K562 (cell line): ENCODE measurements at regions not wholly inside any gene's neighbourhood (a gene's known extent, or its start where the extent isn't known, plus 50 kb on each side); places are given as distances from the start of the nearest gene placed in this dataset.

Experiments used
- ATAC-seq: fragments of 200-7000 bp; cut with Tn5 transposase; 3 replicates; pipeline ENCODE4 v1.9.1; 2020; ENCODE audit warnings: moderate library complexity
- BruUV-seq: library from RNA; stranded (reverse); fragments of 400-500 nt; replicated peaks from 2 replicates; lab custom pipeline; 2021; lab: Mats Ljungman, UMichigan
- CTCF ChIA-PET: fragments of 300-600 bp; formaldehyde crosslinking; extraction: SDS; loops from one replicate; lab custom pipeline; 2021; ENCODE audit warnings: low intra/inter-chr PET ratio; lab: Yijun Ruan, JAX
- POLR2A ChIA-PET: fragments of 300-600, 350-650 bp; sonication (Branson Sonifier 250); formaldehyde crosslinking; extraction: SDS; loops from one replicate; lab custom pipeline; 2021; ENCODE audit warnings: antibody characterized with exemption, inconsistent platforms; lab: Yijun Ruan, JAX
- DNase-seq, 4 experiments: peaks; one replicate each; pipeline versions ENCODE4 v3.0.0 to v3.0.0-alpha.2; 2011 to 2018; ENCODE audit warnings: low spot score in 3 of 4, mixed read lengths in 3 of 4; ENCODE audit errors: extremely low read depth in 1 of 4
- FAIRE-seq: peaks from 2 replicates; lab custom pipeline; 2011; peaks lifted over from hg19 to GRCh38; lab: Jason Lieb, UNC
- H2AFZ ChIP-seq: 2 replicates; pipeline ENCODE4 v1.6.0; 2011; ENCODE audit warnings: low read depth, low read length, control low read depth, inconsistent platforms
- H3K27ac ChIP-seq: fragments of 200-600 bp; 3 replicates; pipeline ENCODE4 v1.8.0; 2011; ENCODE audit warnings: low read depth, mild to moderate bottlenecking, control low read depth, inconsistent platforms, low read length, moderate library complexity, mixed read lengths; ENCODE audit errors: extremely low read depth
- H3K27me3 ChIP-seq, 2 experiments: fragments of 300-600 bp in 1 of 2; 2 replicates in 1 of 2; 3 replicates in 1 of 2; pipeline versions ENCODE4 v1.6.0 to v1.8.0; 2011; ENCODE audit warnings: inconsistent platforms in 2 of 2, low read length in 2 of 2, mild to moderate bottlenecking in 1 of 2, mixed read lengths in 1 of 2, moderate library complexity in 1 of 2; ENCODE audit not compliant: control insufficient read depth in 2 of 2, insufficient read depth in 2 of 2
- H3K36me3 ChIP-seq: fragments of 300-600 bp; 3 replicates; pipeline ENCODE4 v1.8.0; 2011; ENCODE audit warnings: mild to moderate bottlenecking, low read length, inconsistent platforms; ENCODE audit not compliant: control insufficient read depth, insufficient read depth
- H3K4me1 ChIP-seq, 2 experiments: fragments of 200-600 bp in 1 of 2; replicated peaks in 1 of 2; 2 replicates in 1 of 2; 3 replicates in 1 of 2; pipeline versions ENCODE4 v1.5.1 to v1.8.0; 2011; ENCODE audit warnings: inconsistent platforms in 2 of 2, low read length in 2 of 2, mild to moderate bottlenecking in 1 of 2, mixed read lengths in 1 of 2, moderate library complexity in 1 of 2; ENCODE audit not compliant: control insufficient read depth in 2 of 2, insufficient read depth in 2 of 2
- H3K4me2 ChIP-seq: 2 replicates; pipeline ENCODE4 v1.6.1; 2011; ENCODE audit warnings: low read length, control low read depth, inconsistent platforms, mixed read lengths; ENCODE audit not compliant: insufficient read depth
- H3K4me3 ChIP-seq: fragments of 200-600 bp; sonication (generic), shearing (Covaris generic); 2 replicates; pipeline ENCODE4 v1.5.1; 2016; ENCODE audit warnings: control low read depth, inconsistent platforms
- H3K79me2 ChIP-seq: fragments of 200-600 bp; 3 replicates; pipeline ENCODE4 v1.8.0; 2011; ENCODE audit warnings: low read length, inconsistent platforms; ENCODE audit not compliant: control insufficient read depth, insufficient read depth
- H3K9ac ChIP-seq, 2 experiments: 2 replicates each; pipeline versions ENCODE4 v1.6.0 to v1.6.1; 2011; ENCODE audit warnings: low read depth in 2 of 2, low read length in 2 of 2, control low read depth in 1 of 2, inconsistent platforms in 1 of 2, mild to moderate bottlenecking in 1 of 2, mixed read lengths in 1 of 2; ENCODE audit not compliant: insufficient read depth in 1 of 2
- H3K9me1 ChIP-seq: one replicate; pipeline ENCODE4 v1.6.0; 2011; ENCODE audit warnings: inconsistent platforms, mild to moderate bottlenecking, low read length, moderate library complexity; ENCODE audit not compliant: control insufficient read depth, insufficient read depth
- H3K9me3 ChIP-seq: replicated peaks from 2 replicates; pipeline ENCODE4 v1.5.1; 2011; ENCODE audit warnings: low read depth, low read length, inconsistent platforms; ENCODE audit not compliant: control insufficient read depth, insufficient read depth
- H4K20me1 ChIP-seq: replicated peaks from 2 replicates; pipeline ENCODE4 v1.6.1; 2011; ENCODE audit warnings: low read length, inconsistent platforms, mixed read lengths; ENCODE audit not compliant: control insufficient read depth, insufficient read depth
- FOXP1 ChIP-seq: sonication (generic); formaldehyde crosslinking; IDR thresholded peaks from 2 replicates; pipeline ENCODE4 v1.8.0; 2022; ENCODE audit warnings: mild to moderate bottlenecking, missing genetic modification reagents
- WGBS: fragments of 100-300 bp; shearing (Covaris generic); methylation state at CpG from one replicate; pipeline ENCODE4 v1.1.6; 2016; ENCODE audit warnings: low coverage, mixed read lengths; ENCODE audit not compliant: insufficient coverage; ENCODE audit errors: missing lambda C conversion rate; 5-methylcytosine and 5-hydroxymethylcytosine counted together
- in situ Hi-C: fragments of 300-500 bp; cut with MboI; formaldehyde crosslinking; loops from 4 replicates; pipeline ENCODE4 v1.15.0; 2018; ENCODE audit warnings: inconsistent platforms, mixed read lengths
- intact Hi-C: fragments of 100-400 bp; cut with micrococcal nuclease; formaldehyde crosslinking; loops from 2 replicates; pipeline ENCODE4 v1.14.2; 2022

- Histone ChIP-seq H3K27ac (no peak overlapping the region), H3K36me3 (no peaks in the 10 kb centered on the region), H3K9ac (no peak overlapping the region), H3K9me3 (no peaks in the 10 kb centered on the region), H3K79me2 (no peaks in the 10 kb centered on the region), H3K9me1 (no peaks in the 10 kb centered on the region), H3K27me3 (no peaks in the 10 kb centered on the region; a peak in 1 of 5 replicates), H2AFZ (no peak overlapping the region), H3K4me1 (no peaks in the 10 kb centered on the region), H4K20me1 (no peaks in the 10 kb centered on the region), H3K4me3 (no peak overlapping the region), H3K4me2 (no peak overlapping the region)
- ATAC-seq (no peak), DNase-seq (no peak), FAIRE-seq (no peak)
- ChIA-PET POLR2A (no interaction called here), CTCF (no interaction called here)
- in situ Hi-C loops, result no loop called here
- intact Hi-C loops, result loop anchor here (5.0 kb wide), 2 partner anchors 257 to 372 kb away; no protein-coding TSS in a partner anchor
- BruUV-seq, result no TSS peak
- no peak for TF ChIP-seq FOXP1 (CRISPR knock-in tag)
- 3% methylated on average over 2 of the region's 2 CpGs for WGBS
Measured at GRCh38 chr12:54700301-54700700, 52.1 kb upstream of the DCD start.
